ENCODE measurements at regions not wholly inside any gene's neighbourhood (a gene's known extent, or its start where the extent isn't known, plus 50 kb on each side); places are given as distances from the start of the nearest gene placed in this dataset.

DNA sequence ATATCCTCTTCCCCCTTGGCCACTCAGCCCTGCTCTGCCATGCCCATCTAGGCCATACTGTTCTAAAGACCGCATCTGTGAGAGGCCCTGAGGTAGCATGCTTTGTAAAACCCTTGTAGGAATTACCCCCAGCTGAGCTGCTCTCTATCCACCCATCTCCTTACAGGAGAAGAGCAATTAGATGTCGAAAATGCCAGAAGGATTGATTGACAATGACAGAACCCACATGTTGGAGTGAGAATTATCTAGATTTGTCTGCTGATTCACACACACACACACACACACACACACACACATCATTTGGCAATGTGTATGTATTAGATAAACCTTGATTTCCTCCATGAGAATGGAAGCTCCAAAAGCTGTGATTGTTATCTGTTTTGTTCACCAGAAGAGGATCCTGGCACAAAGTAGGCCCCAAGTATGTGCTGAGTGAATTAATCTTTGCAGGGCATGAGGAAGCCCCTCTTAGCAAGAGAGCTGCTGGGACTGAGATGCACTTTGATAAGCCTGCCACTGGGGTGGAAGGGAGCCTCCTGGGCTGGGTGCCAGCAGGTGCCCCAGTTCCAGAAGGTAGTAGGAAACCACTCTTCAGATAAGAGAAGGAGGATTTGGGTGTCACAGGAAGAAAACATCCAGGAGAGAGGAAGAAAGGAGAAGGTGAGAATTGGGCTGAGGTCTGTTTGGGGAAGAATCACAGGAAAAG is 187.5 kb upstream of the ADO start:
- Histone ChIP-seq H3K27me3 (ENCODE audit: control insufficient read depth in 3 of 3, insufficient read depth in 3 of 3, low read length in 3 of 3) (no peaks in the 10 kb centered on the region), H3K27ac (ENCODE audit: low read depth in 1 of 3, low read length in 2 of 3) (no peak overlapping the region), H3K9me3 (ENCODE audit: control insufficient read depth in 2 of 2, insufficient read depth in 1 of 2, low read depth in 1 of 2, low read length in 1 of 2) (no peaks in the 10 kb centered on the region), H3K36me3 (ENCODE audit: control insufficient read depth in 3 of 3, insufficient read depth in 2 of 3, low read depth in 1 of 3, low read length in 3 of 3) (no peaks in the 10 kb centered on the region), H3K4me1 (ENCODE audit: control insufficient read depth in 3 of 3, insufficient read depth in 2 of 3, low read depth in 1 of 3, low read length in 2 of 3) (no peaks in the 10 kb centered on the region), H3K4me3 (ENCODE audit: low read depth in 1 of 3, low read length in 3 of 3) (no peak overlapping the region)
- DNase-seq (no peak), FAIRE-seq (no peak)
- WGBS, 3 donors: 78 to 91% (median 81%) methylated on average over 2 of the region's 2 CpGs

DNA sequence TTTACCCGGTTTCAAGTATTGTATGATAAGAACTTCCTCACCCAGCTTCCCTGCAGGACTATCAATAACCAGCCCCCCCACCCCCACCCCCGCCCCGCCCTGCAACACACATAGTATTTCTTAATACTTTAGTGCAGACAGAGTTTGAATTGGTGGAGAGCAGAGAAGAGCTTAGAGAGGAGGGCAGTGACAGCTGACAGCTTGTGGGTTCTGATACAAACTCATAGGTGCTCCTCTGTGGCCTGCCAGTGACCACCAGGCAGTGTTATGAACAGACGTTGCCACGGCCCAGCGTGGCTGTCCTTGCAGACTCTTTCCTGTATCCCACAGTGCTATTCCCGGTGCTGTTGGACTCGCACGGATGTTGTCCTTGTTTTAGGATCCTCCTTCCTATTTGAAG is 186.9 kb upstream of the ADO start:
- FAIRE-seq (no peak), DNase-seq (no peak)
- no peaks in the 10 kb centered on the region for H3K4me1 ChIP-seq (ENCODE audit: control insufficient read depth in 3 of 3, insufficient read depth in 2 of 3, low read depth in 1 of 3, low read length in 2 of 3)
- WGBS, 3 donors: 69 to 77% (median 70%) methylated on average over 9 of the region's 9 CpGs
- H3K27ac ChIP-seq (ENCODE audit: low read depth in 1 of 3, low read length in 2 of 3): no peak overlapping the region
- no peaks in the 10 kb centered on the region for H3K9me3 ChIP-seq (ENCODE audit: control insufficient read depth in 2 of 2, insufficient read depth in 1 of 2, low read depth in 1 of 2, low read length in 1 of 2)
- no peaks in the 10 kb centered on the region for H3K27me3 ChIP-seq (ENCODE audit: control insufficient read depth in 3 of 3, insufficient read depth in 3 of 3, low read length in 3 of 3)
- no peaks in the 10 kb centered on the region for H3K36me3 ChIP-seq (ENCODE audit: control insufficient read depth in 3 of 3, insufficient read depth in 2 of 3, low read depth in 1 of 3, low read length in 3 of 3)
- H3K4me3 ChIP-seq (ENCODE audit: low read depth in 1 of 3, low read length in 3 of 3): no peak overlapping the region

GRCh38 chr10:62618054-62618453 is 186.5 kb upstream of the ADO start:
- H3K27ac ChIP-seq (ENCODE audit: low read depth in 1 of 3, low read length in 2 of 3): no peak overlapping the region
- no peak overlapping the region for H3K4me3 ChIP-seq (ENCODE audit: low read depth in 1 of 3, low read length in 3 of 3)
- DNase-seq: no peak
- no peaks in the 10 kb centered on the region for H3K36me3 ChIP-seq (ENCODE audit: control insufficient read depth in 3 of 3, insufficient read depth in 2 of 3, low read depth in 1 of 3, low read length in 3 of 3)
- no peaks in the 10 kb centered on the region for H3K27me3 ChIP-seq (ENCODE audit: control insufficient read depth in 3 of 3, insufficient read depth in 3 of 3, low read length in 3 of 3)
- WGBS, 3 donors: 86 to 93% (median 88%) methylated on average over 5 of the region's 5 CpGs
- no peaks in the 10 kb centered on the region for H3K4me1 ChIP-seq (ENCODE audit: control insufficient read depth in 3 of 3, insufficient read depth in 2 of 3, low read depth in 1 of 3, low read length in 2 of 3)
- H3K9me3 ChIP-seq (ENCODE audit: control insufficient read depth in 2 of 2, insufficient read depth in 1 of 2, low read depth in 1 of 2, low read length in 1 of 2): no peaks in the 10 kb centered on the region
- no peak for FAIRE-seq

DNA sequence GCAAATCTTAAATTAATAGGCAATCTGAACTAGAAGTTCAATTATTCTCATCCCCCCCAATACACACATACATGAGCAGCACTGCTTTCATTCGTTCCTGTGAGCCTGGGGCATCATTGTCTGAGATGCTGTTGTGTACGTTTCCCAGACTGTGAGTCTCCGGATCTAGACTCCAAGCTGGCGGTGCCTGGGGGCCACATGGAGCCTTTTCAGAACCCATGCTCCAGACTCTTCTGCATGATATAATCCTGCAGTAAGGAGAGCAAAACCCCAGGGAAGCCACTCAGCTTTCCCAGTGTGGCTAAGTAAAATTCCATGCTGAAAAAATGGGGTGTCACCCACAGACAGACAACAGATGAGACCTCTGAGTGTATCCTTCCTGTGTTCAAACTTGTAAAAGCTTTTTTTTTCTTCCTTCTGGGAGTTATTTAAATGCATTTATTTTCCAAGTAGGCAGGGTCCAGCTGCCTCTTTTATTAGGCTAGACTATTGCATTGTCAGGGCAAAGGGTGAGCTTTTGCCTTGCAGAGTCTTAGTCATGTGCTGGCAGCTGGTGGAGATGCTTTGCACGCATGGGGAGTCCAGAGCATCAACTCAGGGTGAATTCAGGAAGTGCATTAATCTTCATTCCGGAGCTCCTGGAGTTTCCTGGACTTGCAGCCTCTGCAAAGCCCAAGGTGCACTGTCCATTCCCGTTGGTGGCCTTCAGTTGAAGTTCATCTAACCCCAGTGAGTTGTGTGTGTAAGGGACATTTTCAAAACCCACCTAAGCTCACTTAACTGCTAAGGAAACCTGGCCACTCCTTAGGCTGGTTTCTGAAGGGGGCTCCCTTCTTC is 185.7 kb upstream of the ADO start:
- H3K36me3 ChIP-seq (ENCODE audit: control insufficient read depth in 3 of 3, insufficient read depth in 2 of 3, low read depth in 1 of 3, low read length in 3 of 3): no peaks in the 10 kb centered on the region
- no peak overlapping the region for H3K4me3 ChIP-seq (ENCODE audit: low read depth in 1 of 3, low read length in 3 of 3)
- H3K27me3 ChIP-seq (ENCODE audit: control insufficient read depth in 3 of 3, insufficient read depth in 3 of 3, low read length in 3 of 3): no peaks in the 10 kb centered on the region
- H3K9me3 ChIP-seq (ENCODE audit: control insufficient read depth in 2 of 2, insufficient read depth in 1 of 2, low read depth in 1 of 2, low read length in 1 of 2): no peaks in the 10 kb centered on the region
- DNase-seq (no peak), FAIRE-seq (no peak)
- WGBS, 3 donors: 48 to 60% (median 58%) methylated on average over 7 of the region's 7 CpGs
- no peaks in the 10 kb centered on the region for H3K4me1 ChIP-seq (ENCODE audit: control insufficient read depth in 3 of 3, insufficient read depth in 2 of 3, low read depth in 1 of 3, low read length in 2 of 3)
- no peak overlapping the region for H3K27ac ChIP-seq (ENCODE audit: low read depth in 1 of 3, low read length in 2 of 3)

DNA sequence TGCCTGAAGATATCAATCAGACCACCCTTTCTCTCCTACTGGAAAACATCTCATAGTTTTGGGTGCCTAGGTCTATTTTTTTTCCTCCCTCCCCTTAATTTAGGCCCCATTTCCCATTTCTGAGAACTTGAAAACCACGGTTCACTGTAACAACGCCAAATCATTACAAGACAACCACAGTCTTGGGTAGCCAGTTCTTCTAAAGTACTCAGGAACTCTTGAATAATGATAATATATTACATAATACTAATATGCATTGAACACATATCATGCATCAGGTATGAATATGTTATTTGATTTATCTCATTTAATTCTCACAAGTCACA is 185.1 kb upstream of the ADO start:
- 44 to 70% (median 60%) methylated on average over 2 of the region's 2 CpGs for WGBS, 3 donors
- H3K4me3 ChIP-seq (ENCODE audit: low read depth in 1 of 3, low read length in 3 of 3): no peak overlapping the region
- H3K27me3 ChIP-seq (ENCODE audit: control insufficient read depth in 3 of 3, insufficient read depth in 3 of 3, low read length in 3 of 3): no peaks in the 10 kb centered on the region
- no peak overlapping the region for H3K27ac ChIP-seq (ENCODE audit: low read depth in 1 of 3, low read length in 2 of 3)
- no peaks in the 10 kb centered on the region for H3K36me3 ChIP-seq (ENCODE audit: control insufficient read depth in 3 of 3, insufficient read depth in 2 of 3, low read depth in 1 of 3, low read length in 3 of 3)
- FAIRE-seq (no peak), DNase-seq (no peak)
- no peaks in the 10 kb centered on the region for H3K4me1 ChIP-seq (ENCODE audit: control insufficient read depth in 3 of 3, insufficient read depth in 2 of 3, low read depth in 1 of 3, low read length in 2 of 3)
- H3K9me3 ChIP-seq (ENCODE audit: control insufficient read depth in 2 of 2, insufficient read depth in 1 of 2, low read depth in 1 of 2, low read length in 1 of 2): no peaks in the 10 kb centered on the region

DNA sequence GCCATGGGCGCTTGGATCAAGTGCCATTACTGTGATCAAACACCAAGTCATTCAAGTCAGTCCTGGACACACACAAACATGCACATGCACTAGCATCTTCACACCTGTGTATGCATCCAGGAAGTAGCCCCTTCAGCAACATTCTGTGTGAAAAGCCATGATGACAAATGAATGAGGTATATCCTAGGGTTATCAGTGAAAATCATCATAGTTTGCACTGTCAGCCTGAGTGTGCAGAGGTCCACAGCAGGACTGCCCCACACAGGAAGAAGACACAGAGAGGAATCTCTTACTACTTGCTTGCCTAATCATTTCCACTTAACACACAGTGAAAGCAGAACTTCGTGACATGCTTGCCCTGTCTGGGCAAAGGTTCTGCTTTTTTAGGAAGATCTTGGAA is 184.0 kb upstream of the ADO start:
- WGBS, 3 donors: 73 to 78% (median 75%) methylated on average over 2 of the region's 2 CpGs
- FAIRE-seq (no peak), DNase-seq (no peak)
- Histone ChIP-seq H3K4me3 (ENCODE audit: low read depth in 1 of 3, low read length in 3 of 3) (no peak overlapping the region), H3K9me3 (ENCODE audit: control insufficient read depth in 2 of 2, insufficient read depth in 1 of 2, low read depth in 1 of 2, low read length in 1 of 2) (no peaks in the 10 kb centered on the region), H3K4me1 (ENCODE audit: control insufficient read depth in 3 of 3, insufficient read depth in 2 of 3, low read depth in 1 of 3, low read length in 2 of 3) (no peaks in the 10 kb centered on the region), H3K27me3 (ENCODE audit: control insufficient read depth in 3 of 3, insufficient read depth in 3 of 3, low read length in 3 of 3) (no peaks in the 10 kb centered on the region), H3K27ac (ENCODE audit: low read depth in 1 of 3, low read length in 2 of 3) (no peak overlapping the region), H3K36me3 (ENCODE audit: control insufficient read depth in 3 of 3, insufficient read depth in 2 of 3, low read depth in 1 of 3, low read length in 3 of 3) (no peaks in the 10 kb centered on the region)

DNA sequence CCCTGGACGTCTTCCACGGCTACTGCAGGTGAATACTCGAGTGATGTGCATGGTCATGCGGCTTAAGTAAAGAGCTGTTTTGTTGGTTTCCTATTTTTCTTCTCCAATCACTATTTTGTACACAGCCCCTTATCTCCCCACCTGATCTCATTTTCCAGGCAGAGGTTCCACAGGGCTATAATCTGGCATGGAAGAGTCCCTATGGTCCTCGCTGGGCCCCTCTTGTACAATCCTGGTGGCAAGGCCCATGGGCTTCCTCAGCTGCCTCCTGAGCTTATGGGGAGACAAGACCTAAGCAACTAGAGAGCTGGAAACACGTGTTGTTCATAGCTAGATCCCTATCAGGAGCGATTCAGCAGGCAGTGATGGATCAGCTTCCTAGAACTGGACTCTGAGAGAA is 181.3 kb upstream of the ADO start:
- 78 to 85% (median 80%) methylated on average over 7 of the region's 7 CpGs for WGBS, 3 donors

DNA sequence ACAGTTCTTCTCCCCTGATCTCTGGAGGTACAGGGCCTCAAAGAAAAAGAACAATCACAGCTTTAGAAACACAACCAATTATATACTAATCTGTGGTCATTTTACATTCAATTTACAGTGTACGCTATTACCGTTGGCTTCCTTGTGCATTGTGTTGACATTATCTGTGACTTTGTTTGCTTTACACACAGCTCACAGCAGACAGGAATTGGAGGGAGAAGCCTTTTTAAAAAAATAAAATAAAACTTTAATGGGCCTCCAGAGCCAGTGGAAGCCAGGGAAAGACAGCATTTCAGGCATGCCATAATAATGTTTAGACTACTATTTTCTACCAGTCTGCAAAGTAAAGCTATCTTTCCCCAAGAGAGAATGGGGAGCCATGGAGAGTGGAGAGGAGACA is 179.0 kb upstream of the ADO start:
- Histone ChIP-seq H3K4me3 (ENCODE audit: low read depth in 1 of 3, low read length in 3 of 3) (no peak overlapping the region), H3K27me3 (ENCODE audit: control insufficient read depth in 3 of 3, insufficient read depth in 3 of 3, low read length in 3 of 3) (no peaks in the 10 kb centered on the region), H3K27ac (ENCODE audit: low read depth in 1 of 3, low read length in 2 of 3) (no peak overlapping the region), H3K36me3 (ENCODE audit: control insufficient read depth in 3 of 3, insufficient read depth in 2 of 3, low read depth in 1 of 3, low read length in 3 of 3) (no peaks in the 10 kb centered on the region), H3K4me1 (ENCODE audit: control insufficient read depth in 3 of 3, insufficient read depth in 2 of 3, low read depth in 1 of 3, low read length in 2 of 3) (no peaks in the 10 kb centered on the region), H3K9me3 (ENCODE audit: control insufficient read depth in 2 of 2, insufficient read depth in 1 of 2, low read depth in 1 of 2, low read length in 1 of 2) (no peaks in the 10 kb centered on the region)
- DNase-seq: no peak
- FAIRE-seq: no peak
- WGBS, 3 donors: 33 to 43% (median 33%) methylated on average over 2 of the region's 2 CpGs

More for the DNA sequence above, 181.3 kb upstream of the ADO start:
- Histone ChIP-seq H3K4me1 (ENCODE audit: control insufficient read depth in 3 of 3, insufficient read depth in 2 of 3, low read depth in 1 of 3, low read length in 2 of 3) (no peaks in the 10 kb centered on the region), H3K27ac (ENCODE audit: low read depth in 1 of 3, low read length in 2 of 3) (no peak overlapping the region), H3K9me3 (ENCODE audit: control insufficient read depth in 2 of 2, insufficient read depth in 1 of 2, low read depth in 1 of 2, low read length in 1 of 2) (no peaks in the 10 kb centered on the region), H3K4me3 (ENCODE audit: low read depth in 1 of 3, low read length in 3 of 3) (no peak overlapping the region), H3K27me3 (ENCODE audit: control insufficient read depth in 3 of 3, insufficient read depth in 3 of 3, low read length in 3 of 3) (no peaks in the 10 kb centered on the region), H3K36me3 (ENCODE audit: control insufficient read depth in 3 of 3, insufficient read depth in 2 of 3, low read depth in 1 of 3, low read length in 3 of 3) (no peaks in the 10 kb centered on the region)
- FAIRE-seq (no peak), DNase-seq (no peak)

Measured in small intestine (tissue), 7 donors.